Gastrocnemius medialis (tissue), 4 donors: ENCODE measurements at regions not wholly inside any gene's neighbourhood (a gene's known extent, or its start where the extent isn't known, plus 50 kb on each side); places are given as distances from the start of the nearest gene placed in this dataset.

Source experiments
- POLR2A ChIP-seq, 2 donors: fragments of 450-650 bp; IDR thresholded peaks; one replicate each; pipeline ENCODE4 v1.6.1; 2017; ENCODE audit warnings: antibody characterized with exemption in 2 of 2, mild to moderate bottlenecking in 2 of 2, moderate library complexity in 2 of 2
- TF ChIP-seq, protein P1 (sequence below), 5 experiments: fragments of 450-650 bp in 3 of 5; fragments of 200-600 bp in 2 of 5; sonication (generic) in 2 of 5; IDR thresholded peaks in 4 of 5; conservative IDR thresholded peaks in 1 of 5; 1 replicate in 4 of 5; 2 replicates in 1 of 5; pipeline ENCODE4 v1.5.1; 2016 to 2019; ENCODE audit warnings: antibody characterized with exemption in 5 of 5, mild to moderate bottlenecking in 3 of 5, moderate library complexity in 3 of 5

GRCh38 chr4:174383783-174384182 lies 100.1 kb downstream of the CEP44 start:
- TF ChIP-seq, protein P1, sequence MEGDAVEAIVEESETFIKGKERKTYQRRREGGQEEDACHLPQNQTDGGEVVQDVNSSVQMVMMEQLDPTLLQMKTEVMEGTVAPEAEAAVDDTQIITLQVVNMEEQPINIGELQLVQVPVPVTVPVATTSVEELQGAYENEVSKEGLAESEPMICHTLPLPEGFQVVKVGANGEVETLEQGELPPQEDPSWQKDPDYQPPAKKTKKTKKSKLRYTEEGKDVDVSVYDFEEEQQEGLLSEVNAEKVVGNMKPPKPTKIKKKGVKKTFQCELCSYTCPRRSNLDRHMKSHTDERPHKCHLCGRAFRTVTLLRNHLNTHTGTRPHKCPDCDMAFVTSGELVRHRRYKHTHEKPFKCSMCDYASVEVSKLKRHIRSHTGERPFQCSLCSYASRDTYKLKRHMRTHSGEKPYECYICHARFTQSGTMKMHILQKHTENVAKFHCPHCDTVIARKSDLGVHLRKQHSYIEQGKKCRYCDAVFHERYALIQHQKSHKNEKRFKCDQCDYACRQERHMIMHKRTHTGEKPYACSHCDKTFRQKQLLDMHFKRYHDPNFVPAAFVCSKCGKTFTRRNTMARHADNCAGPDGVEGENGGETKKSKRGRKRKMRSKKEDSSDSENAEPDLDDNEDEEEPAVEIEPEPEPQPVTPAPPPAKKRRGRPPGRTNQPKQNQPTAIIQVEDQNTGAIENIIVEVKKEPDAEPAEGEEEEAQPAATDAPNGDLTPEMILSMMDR (IDR thresholded peaks at IDR 0.05 in 4 of 5, conservative IDR thresholded peaks at IDR 0.05 in 1 of 5): no peak
- TF ChIP-seq POLR2A (IDR thresholded peaks at IDR 0.05): no peak
